ENCODE measurements at regions not wholly inside any gene's neighbourhood (a gene's known extent, or its start where the extent isn't known, plus 50 kb on each side); places are given as distances from the start of the nearest gene placed in this dataset.

DNA sequence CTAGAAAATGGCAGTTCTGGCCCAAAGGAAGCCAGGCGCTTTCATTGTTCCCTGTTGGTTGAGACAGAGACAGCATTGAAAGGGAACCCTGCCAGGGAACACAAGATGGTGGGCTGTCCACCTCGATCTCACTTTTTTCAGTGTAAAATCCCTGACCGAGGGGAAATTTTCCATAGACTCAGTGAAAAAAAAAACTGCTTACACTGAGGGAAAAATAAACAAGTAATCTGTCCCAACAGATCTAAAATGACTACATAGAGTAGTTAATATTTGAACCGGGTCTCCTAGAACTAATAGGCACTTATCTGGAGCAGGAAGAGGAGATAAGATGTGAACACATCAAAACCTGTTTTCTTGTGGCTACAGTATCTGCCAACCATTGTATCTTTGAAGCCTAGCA lies 763.4 kb upstream of the GOLIM4 start:
- H3K9me3 ChIP-seq (ENCODE audit: control insufficient read depth, low read depth, low read length) = no peaks in the 10 kb centered on the region
- no peak overlapping the region for H3K4me3 ChIP-seq (ENCODE audit: low read length)
- peak; percentile 27 to 69 for DNase-seq
- 0% methylated on average over 1 of the region's 4 CpGs for WGBS (ENCODE audit: insufficient coverage, low lambda C conversion rate)
- no peaks in the 10 kb centered on the region for H3K36me3 ChIP-seq (ENCODE audit: control insufficient read depth, insufficient read depth, low read length)
- peaks cover 48% of the 10 kb centered on the region for H3K4me1 ChIP-seq (ENCODE audit: control insufficient read depth, insufficient read depth, low read length)
- H3K27me3 ChIP-seq (ENCODE audit: control insufficient read depth, insufficient read depth, low read length) = no peaks in the 10 kb centered on the region
- peak overlapping the region; percentile 88 for H3K27ac ChIP-seq (ENCODE audit: low read length)

DNA sequence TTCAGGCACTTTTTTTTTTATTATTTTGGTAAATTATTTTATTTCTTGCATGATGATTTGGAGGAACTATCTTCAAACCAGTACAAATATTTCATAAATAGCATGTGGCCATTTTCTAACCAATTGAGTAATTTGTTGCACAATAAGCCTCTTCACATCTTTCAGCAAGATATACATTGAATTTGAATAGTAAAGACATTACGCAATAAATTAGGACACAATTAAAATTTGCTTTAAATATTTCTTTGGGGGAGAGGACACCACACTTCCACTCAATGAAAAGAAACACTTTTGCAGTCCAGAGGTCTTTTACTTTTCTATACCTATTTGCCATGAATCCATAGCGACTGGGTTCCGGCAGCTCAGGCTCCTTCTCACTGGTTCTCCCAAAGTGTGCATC lies 762.6 kb upstream of the GOLIM4 start:
- Histone ChIP-seq H3K4me1 (ENCODE audit: control insufficient read depth, insufficient read depth, low read length) (peaks cover 42% of the 10 kb centered on the region), H3K27ac (ENCODE audit: low read length) (peak overlapping the region; percentile 88), H3K36me3 (ENCODE audit: control insufficient read depth, insufficient read depth, low read length) (no peaks in the 10 kb centered on the region), H3K4me3 (ENCODE audit: low read length) (no peak overlapping the region), H3K27me3 (ENCODE audit: control insufficient read depth, insufficient read depth, low read length) (no peaks in the 10 kb centered on the region), H3K9me3 (ENCODE audit: control insufficient read depth, low read depth, low read length) (no peaks in the 10 kb centered on the region)
- DNase-seq = no peak
- 93% methylated on average over 3 of the region's 3 CpGs for WGBS (ENCODE audit: insufficient coverage, low lambda C conversion rate)

DNA sequence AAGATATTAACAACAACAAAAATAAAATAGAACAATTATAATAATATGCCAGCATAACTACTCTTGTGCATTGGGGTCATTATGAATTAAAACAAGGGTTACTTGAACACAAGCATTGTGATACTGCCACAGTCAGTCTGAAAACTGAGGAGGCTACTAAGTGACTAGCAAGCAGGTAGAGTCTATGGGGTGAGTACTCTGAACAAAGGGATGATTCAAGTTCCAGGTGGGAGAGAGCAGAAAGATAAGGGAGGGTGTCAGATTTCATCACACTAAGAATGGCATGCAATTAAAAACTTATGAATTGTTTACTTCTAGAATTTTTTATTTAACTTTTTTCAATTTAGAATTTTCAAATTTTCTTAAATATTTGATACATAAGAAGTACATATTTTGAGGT lies 754.4 kb upstream of the GOLIM4 start:
- H3K4me3 ChIP-seq (ENCODE audit: low read length) = no peak overlapping the region
- no peak for DNase-seq
- no peaks in the 10 kb centered on the region for H3K9me3 ChIP-seq (ENCODE audit: control insufficient read depth, low read depth, low read length)
- H3K27ac ChIP-seq (ENCODE audit: low read length) = no peak overlapping the region
- H3K27me3 ChIP-seq (ENCODE audit: control insufficient read depth, insufficient read depth, low read length) = peaks cover 12% of the 10 kb centered on the region
- H3K36me3 ChIP-seq (ENCODE audit: control insufficient read depth, insufficient read depth, low read length) = no peaks in the 10 kb centered on the region
- H3K4me1 ChIP-seq (ENCODE audit: control insufficient read depth, insufficient read depth, low read length) = no peaks in the 10 kb centered on the region

DNA sequence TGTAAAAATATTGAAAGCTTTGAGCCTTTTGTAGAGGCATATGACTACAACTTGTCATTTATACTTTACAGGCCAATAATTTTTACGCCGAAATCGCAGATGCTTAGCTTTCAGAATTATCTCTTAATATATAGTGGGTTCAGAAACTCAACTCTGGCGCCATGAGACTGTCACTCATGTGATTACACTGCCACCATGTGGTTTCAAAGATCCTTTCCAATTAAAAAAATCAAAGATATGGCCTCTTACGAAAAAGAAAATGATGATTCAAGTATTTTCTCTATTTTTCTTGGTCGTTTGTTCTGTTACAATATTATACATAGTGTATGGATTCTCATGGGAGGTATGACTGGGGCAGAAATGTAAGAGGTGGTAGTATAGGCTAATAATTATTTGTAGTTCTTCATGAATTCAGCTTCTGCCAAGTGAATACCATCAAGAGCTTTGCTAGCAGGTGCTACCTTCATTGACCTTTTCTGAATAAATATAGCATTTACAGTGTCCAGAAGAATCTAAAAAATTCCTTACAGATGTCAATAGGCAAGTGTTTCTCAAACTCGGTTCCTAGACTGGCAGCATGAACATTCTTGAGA lies 751.7 kb upstream of the GOLIM4 start:
- 19% methylated on average over 4 of the region's 7 CpGs for WGBS (ENCODE audit: insufficient coverage, low lambda C conversion rate)
- H3K4me1 ChIP-seq (ENCODE audit: control insufficient read depth, insufficient read depth, low read length) = no peaks in the 10 kb centered on the region

DNA sequence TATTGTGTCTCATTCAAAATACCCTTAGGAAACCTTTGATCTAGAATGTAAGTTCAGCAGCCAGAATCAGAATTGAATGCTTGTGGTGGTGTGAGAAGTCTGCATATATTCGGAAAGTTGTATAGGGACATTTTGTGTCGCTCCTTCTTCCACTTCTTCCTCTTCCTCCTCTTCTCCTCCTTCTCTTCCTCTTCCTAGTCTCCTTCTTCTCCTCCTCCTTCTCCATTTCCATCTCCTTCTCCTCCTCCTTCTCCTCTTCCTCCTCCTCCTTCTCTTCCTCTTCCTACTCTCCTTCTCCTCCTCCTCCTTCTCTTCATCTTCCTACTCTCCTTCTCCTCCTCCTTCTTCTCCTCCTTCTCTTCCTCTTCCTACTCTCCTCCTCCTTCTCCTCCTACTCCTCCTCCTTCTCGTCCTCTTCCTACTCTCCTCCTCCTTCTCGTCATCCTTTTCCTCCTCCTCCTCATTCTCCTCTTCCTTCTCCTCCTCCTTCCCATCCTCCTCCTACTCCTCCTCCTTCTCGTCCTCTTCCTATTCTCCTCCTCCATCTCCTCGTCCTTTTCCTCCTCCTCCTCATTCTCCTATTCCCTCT lies 749.3 kb upstream of the GOLIM4 start:
- WGBS (ENCODE audit: insufficient coverage, low lambda C conversion rate) = 89% methylated on average over 5 of the region's 6 CpGs
- H3K27me3 ChIP-seq (ENCODE audit: control insufficient read depth, insufficient read depth, low read length) = peaks cover 18% of the 10 kb centered on the region
- H3K4me1 ChIP-seq (ENCODE audit: control insufficient read depth, insufficient read depth, low read length) = no peaks in the 10 kb centered on the region
- no peaks in the 10 kb centered on the region for H3K36me3 ChIP-seq (ENCODE audit: control insufficient read depth, insufficient read depth, low read length)
- H3K9me3 ChIP-seq (ENCODE audit: control insufficient read depth, low read depth, low read length) = no peaks in the 10 kb centered on the region
- H3K27ac ChIP-seq (ENCODE audit: low read length) = no peak overlapping the region
- no peak for DNase-seq
- no peak overlapping the region for H3K4me3 ChIP-seq (ENCODE audit: low read length)

More for the DNA sequence above, 751.7 kb upstream of the GOLIM4 start:
- no peaks in the 10 kb centered on the region for H3K9me3 ChIP-seq (ENCODE audit: control insufficient read depth, low read depth, low read length)
- no peaks in the 10 kb centered on the region for H3K36me3 ChIP-seq (ENCODE audit: control insufficient read depth, insufficient read depth, low read length)
- DNase-seq = peak in 1 of 2 donors; percentile 29
- H3K27me3 ChIP-seq (ENCODE audit: control insufficient read depth, insufficient read depth, low read length) = peaks cover 18% of the 10 kb centered on the region
- no peak overlapping the region for H3K27ac ChIP-seq (ENCODE audit: low read length)
- no peak overlapping the region for H3K4me3 ChIP-seq (ENCODE audit: low read length)

DNA sequence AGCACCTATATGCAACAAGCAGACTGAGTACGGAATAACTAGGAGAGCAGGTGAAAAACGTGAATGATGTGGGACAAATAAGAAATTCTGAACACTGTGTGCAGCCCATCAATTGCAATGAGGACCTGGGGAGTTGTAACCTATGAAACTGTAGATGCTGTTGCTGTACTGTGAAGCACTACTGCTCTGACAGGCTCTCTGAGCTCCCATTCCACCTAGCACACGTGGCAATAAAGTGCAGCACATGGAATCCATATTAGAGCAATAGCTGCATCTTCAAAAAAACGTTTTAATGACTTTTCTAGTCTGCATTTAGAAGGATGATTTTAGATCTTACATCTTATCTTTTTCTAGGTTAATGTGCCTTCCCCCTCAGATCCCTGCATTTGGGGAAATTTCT lies 748.7 kb upstream of the GOLIM4 start:
- no peak overlapping the region for H3K4me3 ChIP-seq (ENCODE audit: low read length)
- no peaks in the 10 kb centered on the region for H3K36me3 ChIP-seq (ENCODE audit: control insufficient read depth, insufficient read depth, low read length)
- 60% methylated on average over 1 of the region's 4 CpGs for WGBS (ENCODE audit: insufficient coverage, low lambda C conversion rate)
- no peaks in the 10 kb centered on the region for H3K9me3 ChIP-seq (ENCODE audit: control insufficient read depth, low read depth, low read length)
- no peaks in the 10 kb centered on the region for H3K4me1 ChIP-seq (ENCODE audit: control insufficient read depth, insufficient read depth, low read length)
- peaks cover 18% of the 10 kb centered on the region for H3K27me3 ChIP-seq (ENCODE audit: control insufficient read depth, insufficient read depth, low read length)
- H3K27ac ChIP-seq (ENCODE audit: low read length) = no peak overlapping the region
- DNase-seq = no peak

DNA sequence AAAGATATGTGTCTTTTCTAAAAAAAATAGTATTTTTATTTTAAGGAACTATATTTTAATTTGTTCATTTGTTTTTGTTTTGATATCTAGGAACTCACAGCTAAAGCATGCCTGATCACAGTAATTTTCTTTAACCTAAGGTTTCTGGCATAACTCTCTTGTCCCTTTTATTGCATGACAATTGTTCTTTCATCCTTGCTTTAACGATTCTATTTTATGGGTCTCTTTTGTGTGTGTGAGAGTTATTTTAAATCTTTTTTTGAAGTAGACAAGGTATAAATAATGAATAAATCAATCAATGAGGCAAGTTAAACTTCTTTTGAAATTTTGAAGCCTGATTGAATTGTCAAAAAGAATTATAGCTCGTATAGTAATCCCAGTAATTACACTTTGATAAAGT lies 747.8 kb upstream of the GOLIM4 start:
- Histone ChIP-seq H3K36me3 (ENCODE audit: control insufficient read depth, insufficient read depth, low read length) (no peaks in the 10 kb centered on the region), H3K27me3 (ENCODE audit: control insufficient read depth, insufficient read depth, low read length) (peaks cover 18% of the 10 kb centered on the region), H3K4me1 (ENCODE audit: control insufficient read depth, insufficient read depth, low read length) (no peaks in the 10 kb centered on the region), H3K27ac (ENCODE audit: low read length) (no peak overlapping the region), H3K4me3 (ENCODE audit: low read length) (no peak overlapping the region), H3K9me3 (ENCODE audit: control insufficient read depth, low read depth, low read length) (no peaks in the 10 kb centered on the region)
- DNase-seq = no peak
- 80% methylated on average over 1 of the region's 2 CpGs for WGBS (ENCODE audit: insufficient coverage, low lambda C conversion rate)

DNA sequence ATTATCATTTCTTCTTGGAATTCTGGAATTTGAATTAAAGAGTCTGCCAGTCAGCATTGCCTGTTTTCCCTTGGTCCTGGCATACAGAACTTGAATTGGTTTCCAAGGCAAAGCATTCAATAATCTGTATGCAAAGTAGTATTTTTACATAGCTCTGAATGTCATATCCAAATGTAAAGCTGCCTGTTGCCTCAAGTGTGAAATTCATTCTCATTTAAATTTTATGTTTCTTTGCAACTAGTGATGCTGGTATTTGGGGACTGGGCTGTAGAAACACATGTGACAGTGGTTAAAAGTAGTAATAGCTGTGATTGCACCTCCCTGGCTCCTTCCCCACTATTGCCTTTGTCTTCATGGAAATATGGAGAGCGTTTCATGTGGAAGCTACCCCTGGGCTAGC lies 743.9 kb upstream of the GOLIM4 start:
- no CpG with 5 or more reads among the region's 1 CpG for WGBS (ENCODE audit: insufficient coverage, low lambda C conversion rate)

DNA sequence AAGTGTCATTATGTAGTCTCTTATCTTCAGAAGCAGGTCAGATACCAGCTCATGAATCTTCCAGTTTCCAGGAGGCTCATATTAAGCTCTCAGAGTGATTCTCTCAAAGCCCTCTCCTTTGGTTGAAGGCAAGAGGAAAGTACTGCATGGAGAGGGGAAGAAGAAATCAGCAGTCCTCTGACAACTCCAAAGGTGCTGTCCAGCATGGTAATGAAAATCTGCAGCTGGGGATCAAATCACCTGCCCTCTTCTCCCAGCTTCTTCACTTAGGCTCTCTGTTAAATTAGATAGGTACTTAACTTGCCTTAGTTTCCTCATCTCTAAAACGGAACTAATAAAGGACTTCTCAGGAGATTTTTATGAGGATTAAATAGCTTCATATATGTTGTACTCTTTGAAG lies 738.8 kb upstream of the GOLIM4 start:
- H3K4me3 ChIP-seq (ENCODE audit: low read length) = no peak overlapping the region
- DNase-seq = no peak
- H3K9me3 ChIP-seq (ENCODE audit: control insufficient read depth, low read depth, low read length) = no peaks in the 10 kb centered on the region
- WGBS (ENCODE audit: insufficient coverage, low lambda C conversion rate) = 100% methylated on average over 1 of the region's 1 CpG
- H3K36me3 ChIP-seq (ENCODE audit: control insufficient read depth, insufficient read depth, low read length) = no peaks in the 10 kb centered on the region
- H3K27me3 ChIP-seq (ENCODE audit: control insufficient read depth, insufficient read depth, low read length) = no peaks in the 10 kb centered on the region
- H3K4me1 ChIP-seq (ENCODE audit: control insufficient read depth, insufficient read depth, low read length) = no peaks in the 10 kb centered on the region
- no peak overlapping the region for H3K27ac ChIP-seq (ENCODE audit: low read length)

More for the DNA sequence above, 743.9 kb upstream of the GOLIM4 start:
- Histone ChIP-seq H3K4me3 (ENCODE audit: low read length) (no peak overlapping the region), H3K4me1 (ENCODE audit: control insufficient read depth, insufficient read depth, low read length) (no peaks in the 10 kb centered on the region), H3K27ac (ENCODE audit: low read length) (no peak overlapping the region), H3K27me3 (ENCODE audit: control insufficient read depth, insufficient read depth, low read length) (peaks cover 4% of the 10 kb centered on the region), H3K36me3 (ENCODE audit: control insufficient read depth, insufficient read depth, low read length) (no peaks in the 10 kb centered on the region), H3K9me3 (ENCODE audit: control insufficient read depth, low read depth, low read length) (no peaks in the 10 kb centered on the region)
- DNase-seq = no peak

DNA sequence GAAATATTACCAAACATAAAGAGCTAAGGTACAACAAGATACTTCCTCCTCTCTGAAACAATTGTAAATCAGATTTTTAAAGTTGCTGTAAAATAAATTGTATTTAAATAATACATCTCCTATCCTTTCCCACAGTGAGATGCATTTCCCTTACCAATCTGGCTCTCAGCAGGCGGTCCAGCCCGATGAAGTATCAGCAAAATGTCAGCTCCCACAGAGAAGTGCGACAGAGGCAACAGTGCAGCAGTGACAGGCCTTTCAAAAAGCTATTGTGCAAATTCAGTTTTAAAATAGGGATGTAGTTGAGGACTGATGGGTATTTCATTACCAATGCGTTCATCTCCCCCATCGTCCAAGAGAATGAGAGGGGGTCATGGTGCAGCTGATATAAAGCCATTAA lies 733.2 kb upstream of the GOLIM4 start:
- WGBS (ENCODE audit: insufficient coverage, low lambda C conversion rate) = 0% methylated on average over 1 of the region's 5 CpGs

DNA sequence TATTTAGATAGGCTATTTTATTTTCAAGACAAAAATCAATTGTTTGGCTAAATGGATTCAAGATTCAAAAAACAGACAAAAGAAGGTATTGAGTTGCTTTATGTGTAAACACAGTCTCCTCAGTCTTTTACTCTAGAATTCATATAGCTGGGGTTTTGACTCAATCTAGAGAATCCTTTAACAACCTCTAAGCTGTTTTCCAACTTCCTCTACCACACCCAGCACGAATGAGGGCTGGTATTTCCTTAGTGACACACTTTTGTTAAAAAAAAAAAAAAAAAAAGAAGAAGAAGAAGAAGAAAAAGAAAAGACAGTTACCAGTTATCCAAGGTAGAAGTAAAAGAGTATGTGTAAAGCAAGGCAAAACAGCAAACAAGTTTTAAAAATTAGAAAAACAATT lies 732.8 kb upstream of the GOLIM4 start:
- Histone ChIP-seq H3K36me3 (ENCODE audit: control insufficient read depth, insufficient read depth, low read length) (no peaks in the 10 kb centered on the region), H3K4me1 (ENCODE audit: control insufficient read depth, insufficient read depth, low read length) (peaks cover 16% of the 10 kb centered on the region), H3K4me3 (ENCODE audit: low read length) (no peak overlapping the region), H3K9me3 (ENCODE audit: control insufficient read depth, low read depth, low read length) (no peaks in the 10 kb centered on the region), H3K27me3 (ENCODE audit: control insufficient read depth, insufficient read depth, low read length) (no peaks in the 10 kb centered on the region), H3K27ac (ENCODE audit: low read length) (no peak overlapping the region)
- no peak for DNase-seq
- WGBS (ENCODE audit: insufficient coverage, low lambda C conversion rate) = no CpG with 5 or more reads among the region's 1 CpG

More for the DNA sequence above, 733.2 kb upstream of the GOLIM4 start:
- DNase-seq = no peak
- no peaks in the 10 kb centered on the region for H3K27me3 ChIP-seq (ENCODE audit: control insufficient read depth, insufficient read depth, low read length)
- no peaks in the 10 kb centered on the region for H3K36me3 ChIP-seq (ENCODE audit: control insufficient read depth, insufficient read depth, low read length)
- H3K4me1 ChIP-seq (ENCODE audit: control insufficient read depth, insufficient read depth, low read length) = peaks cover 12% of the 10 kb centered on the region
- H3K4me3 ChIP-seq (ENCODE audit: low read length) = no peak overlapping the region
- H3K9me3 ChIP-seq (ENCODE audit: control insufficient read depth, low read depth, low read length) = no peaks in the 10 kb centered on the region
- H3K27ac ChIP-seq (ENCODE audit: low read length) = no peak overlapping the region

Data from large intestine (tissue), 3 donors.